ENCODE measurements at regions not wholly inside any gene's neighbourhood (a gene's known extent, or its start where the extent isn't known, plus 50 kb on each side); places are given as distances from the start of the nearest gene placed in this dataset.
"Not testable (repeated sequence)": the region's sequence is repeated elsewhere in the genome, so short reads cannot be mapped to it uniquely, and the experiment has no call there.

- no peak for DNase-seq
Observed at GRCh38 chr7:41463770-41464470, 239.0 kb downstream of the INHBA start.

- DNase-seq, result no peak
Observed at GRCh38 chr7:41459623-41460261, 243.1 kb downstream of the INHBA start.

- no peak for DNase-seq
Observed at GRCh38 chr7:41459183-41459582, 243.7 kb downstream of the INHBA start.

GRCh38 chr7:41457832-41458437 lies 245.0 kb downstream of the INHBA start:
- DNase-seq, result no peak

- DNase-seq, result no peak
Observed at GRCh38 chr7:41451826-41452225, 251.1 kb downstream of the INHBA start.

GRCh38 chr7:41449694-41450093 lies 253.2 kb downstream of the INHBA start:
- no peak for DNase-seq

- no peak for DNase-seq
Observed at GRCh38 chr7:41449286-41449685, 253.6 kb downstream of the INHBA start.

GRCh38 chr7:41448104-41448503 lies 254.8 kb downstream of the INHBA start:
- no peak for DNase-seq

GRCh38 chr7:41447450-41448042 lies 255.3 kb downstream of the INHBA start:
- DNase-seq, result no peak

GRCh38 chr7:41446606-41447449 lies 256.1 kb downstream of the INHBA start:
- no peak for DNase-seq

GRCh38 chr7:41445946-41446345 lies 256.9 kb downstream of the INHBA start:
- DNase-seq, result no peak

- peak; percentile 42 for DNase-seq
Observed at GRCh38 chr7:41445432-41445831, 257.5 kb downstream of the INHBA start.

- no peak for DNase-seq
Observed at GRCh38 chr7:41439515-41439879, 263.4 kb downstream of the INHBA start.

- DNase-seq, result no peak
Observed at GRCh38 chr7:41438705-41439514, 264.0 kb downstream of the INHBA start.

- peak; percentile 24 for DNase-seq
Observed at GRCh38 chr7:41437257-41438196, 265.4 kb downstream of the INHBA start.

GRCh38 chr7:41436139-41436538 lies 266.8 kb downstream of the INHBA start:
- no peak for DNase-seq

GRCh38 chr7:41435020-41435419 lies 267.9 kb downstream of the INHBA start:
- not testable (repeated sequence) for DNase-seq

- no peak for DNase-seq
Observed at GRCh38 chr7:41431671-41432070, 271.2 kb downstream of the INHBA start.

- no peak for DNase-seq
Observed at GRCh38 chr7:41428381-41428780, 274.5 kb downstream of the INHBA start.

GRCh38 chr7:41425926-41426325 lies 277.0 kb downstream of the INHBA start:
- no peak for DNase-seq

- no peak for DNase-seq
Observed at GRCh38 chr7:41421056-41421455, 281.8 kb downstream of the INHBA start.
